Mesothelial cell of epicardium (in vitro differentiated cells): ENCODE measurements at regions not wholly inside any gene's neighbourhood (a gene's known extent, or its start where the extent isn't known, plus 50 kb on each side); places are given as distances from the start of the nearest gene placed in this dataset.

ENCODE experiments used
- DNase-seq, 2 experiments: peaks; one replicate each; pipeline ENCODE4 v3.0.0; 2021; ENCODE audit warnings: low spot score in 2 of 2; ENCODE audit not compliant: unreplicated experiment in 2 of 2
- H3K27ac Mint-ChIP-seq: 2 replicates; pipeline ENCODE4 v1.8.0; 2021; ENCODE audit warnings: mixed read lengths
- H3K27me3 Mint-ChIP-seq: 2 replicates; pipeline ENCODE4 v1.8.0; 2021; ENCODE audit warnings: low read depth, mixed read lengths
- H3K36me3 Mint-ChIP-seq: 2 replicates; pipeline ENCODE4 v1.8.0; 2021; ENCODE audit warnings: mixed read lengths
- H3K4me1 Mint-ChIP-seq: 2 replicates; pipeline ENCODE4 v1.8.0; 2021; ENCODE audit warnings: mixed read lengths
- H3K4me3 Mint-ChIP-seq: 2 replicates; pipeline ENCODE4 v1.8.0; 2021; ENCODE audit warnings: mild to moderate bottlenecking, moderate library complexity, mixed read lengths
- H3K9me3 Mint-ChIP-seq: 2 replicates; pipeline ENCODE4 v1.8.0; 2021; ENCODE audit warnings: mixed read lengths
- CTCF ChIP-seq: fragments of 200-600 bp; sonication (generic); IDR thresholded peaks from one replicate; pipeline ENCODE4 v1.5.0; 2021; ENCODE audit warnings: antibody characterized with exemption; ENCODE audit not compliant: unreplicated experiment

DNA sequence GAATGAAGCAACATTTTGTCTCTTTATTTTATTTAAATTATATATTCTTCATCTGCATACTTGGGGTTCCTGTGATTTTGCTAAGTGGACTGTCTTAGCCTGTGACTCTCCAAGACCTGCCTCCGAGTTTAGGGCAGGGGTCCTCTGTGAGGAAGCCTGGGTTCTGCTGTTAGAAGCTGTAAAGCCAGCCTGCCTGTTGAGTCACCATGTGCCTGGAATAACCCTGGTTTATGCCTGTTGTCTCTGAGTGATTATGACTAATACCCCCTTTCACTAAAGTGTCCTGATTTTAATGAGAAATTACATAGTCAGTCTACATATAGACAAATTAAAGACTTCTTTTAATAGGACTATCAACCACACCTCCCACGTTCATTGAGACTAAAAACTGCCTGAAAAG lies 369.1 kb downstream of the ZNF521 start:
- Mint-ChIP-seq H3K27ac (no peak overlapping the region), H3K4me1 (peaks cover 28% of the 10 kb centered on the region), H3K9me3 (no peaks in the 10 kb centered on the region), H3K4me3 (no peak overlapping the region), H3K36me3 (no peaks in the 10 kb centered on the region), H3K27me3 (peaks cover 52% of the 10 kb centered on the region)
- no peak for TF ChIP-seq CTCF
- no peak for DNase-seq

- H3K9me3 Mint-ChIP-seq = no peaks in the 10 kb centered on the region
- H3K27me3 Mint-ChIP-seq = peaks cover 44% of the 10 kb centered on the region
- H3K27ac Mint-ChIP-seq = no peak overlapping the region
- H3K4me3 Mint-ChIP-seq = no peak overlapping the region
- H3K4me1 Mint-ChIP-seq = peaks cover 33% of the 10 kb centered on the region
- H3K36me3 Mint-ChIP-seq = no peaks in the 10 kb centered on the region
- TF ChIP-seq CTCF = no peak
- DNase-seq = no peak
These were observed 368.3 kb downstream of the ZNF521 start for GRCh38 chr18:24983566-24984139.

GRCh38 chr18:24985586-24985985 lies 366.4 kb downstream of the ZNF521 start:
- Mint-ChIP-seq H3K9me3 (no peaks in the 10 kb centered on the region), H3K4me3 (no peak overlapping the region), H3K4me1 (peaks cover 33% of the 10 kb centered on the region), H3K27me3 (peaks cover 27% of the 10 kb centered on the region), H3K27ac (no peak overlapping the region), H3K36me3 (no peaks in the 10 kb centered on the region)
- no peak for TF ChIP-seq CTCF
- DNase-seq = no peak

DNA sequence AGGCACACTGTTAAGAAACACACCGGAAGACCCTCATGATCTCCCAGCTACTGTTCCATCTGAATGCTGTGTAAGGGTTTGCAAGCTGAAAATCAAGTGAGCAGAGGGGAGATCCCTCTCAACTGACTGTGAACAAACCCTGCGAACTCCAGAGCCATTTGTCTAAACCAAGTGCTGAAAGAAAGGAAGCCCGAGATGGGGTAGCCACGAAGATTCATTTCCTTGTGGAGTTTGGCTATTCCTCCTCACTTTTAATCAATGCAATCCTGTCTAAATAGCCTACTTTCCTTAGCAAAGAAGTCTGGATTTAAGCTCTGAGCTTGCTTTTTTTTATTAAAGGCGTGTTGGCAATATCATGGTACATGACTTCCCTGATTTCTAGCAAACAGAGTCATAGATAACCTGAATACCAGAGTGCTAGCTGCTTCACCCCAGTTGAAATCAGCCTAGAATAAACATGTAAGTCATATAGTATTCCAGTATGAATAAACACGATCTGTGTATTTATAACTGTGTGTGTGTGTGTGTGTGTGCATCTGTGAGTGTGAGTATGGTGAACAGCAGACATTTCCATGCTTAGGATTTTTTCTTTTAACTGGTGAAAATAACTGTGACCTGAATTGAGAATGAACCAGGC lies 365.2 kb downstream of the ZNF521 start:
- no peak for TF ChIP-seq CTCF
- Mint-ChIP-seq H3K4me3 (no peak overlapping the region), H3K36me3 (no peaks in the 10 kb centered on the region), H3K9me3 (no peaks in the 10 kb centered on the region), H3K27ac (peak overlapping the region; percentile 89), H3K4me1 (peaks cover 30% of the 10 kb centered on the region), H3K27me3 (peaks cover 15% of the 10 kb centered on the region)
- no peak for DNase-seq

DNA sequence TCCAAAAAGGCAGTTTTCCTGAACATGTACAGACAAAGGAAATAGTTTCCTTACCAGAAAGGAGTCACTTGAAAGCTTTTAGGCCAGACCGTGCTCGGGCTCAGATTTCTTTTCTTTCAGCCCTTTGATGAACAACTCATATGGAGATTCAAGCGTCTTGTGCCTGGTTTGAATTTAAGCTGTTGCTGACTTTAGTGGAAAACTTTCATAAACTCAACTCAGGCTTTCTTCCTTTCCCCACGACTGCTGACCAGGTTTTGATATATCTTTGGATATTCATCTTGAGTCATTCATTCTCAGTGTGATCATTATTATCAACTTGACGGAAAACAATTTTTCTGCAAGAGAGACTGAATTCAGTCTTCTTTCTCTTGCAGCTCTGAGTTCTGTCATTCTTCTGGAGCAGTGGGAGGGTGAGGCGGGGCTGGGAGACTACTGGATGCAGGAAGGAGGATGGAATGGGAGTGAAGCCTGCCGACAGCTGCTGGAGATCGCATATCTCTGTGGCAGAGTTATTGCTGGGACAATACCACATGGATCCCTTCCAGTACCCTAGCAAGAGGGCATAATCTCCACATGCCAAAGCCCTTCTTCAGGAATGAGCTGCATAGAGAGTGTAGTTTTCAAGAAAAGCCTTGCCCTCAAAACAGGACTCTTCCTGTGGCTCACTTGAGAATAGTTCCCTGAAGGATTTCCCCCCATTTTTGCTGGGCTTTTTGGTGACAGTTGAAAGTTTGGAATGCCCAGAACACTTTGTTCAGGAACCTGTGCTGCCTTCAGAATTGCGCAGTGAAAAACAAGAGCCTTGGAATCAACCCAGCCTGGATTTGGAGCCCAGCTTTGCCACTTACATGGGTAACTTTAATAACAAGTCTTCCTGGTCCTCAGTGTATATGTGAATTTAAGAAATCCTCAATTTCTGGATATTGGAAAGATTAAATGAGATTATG lies 364.4 kb downstream of the ZNF521 start:
- no peak for TF ChIP-seq CTCF
- H3K27ac Mint-ChIP-seq = peak overlapping the region; percentile 89
- H3K9me3 Mint-ChIP-seq = peaks cover 3% of the 10 kb centered on the region
- no peak for DNase-seq
- no peaks in the 10 kb centered on the region for H3K36me3 Mint-ChIP-seq
- peaks cover 30% of the 10 kb centered on the region for H3K4me1 Mint-ChIP-seq
- peaks cover 8% of the 10 kb centered on the region for H3K27me3 Mint-ChIP-seq
- H3K4me3 Mint-ChIP-seq = no peak overlapping the region
